ENCODE measurements at regions not wholly inside any gene's neighbourhood (a gene's known extent, or its start where the extent isn't known, plus 50 kb on each side); places are given as distances from the start of the nearest gene placed in this dataset.

DNA sequence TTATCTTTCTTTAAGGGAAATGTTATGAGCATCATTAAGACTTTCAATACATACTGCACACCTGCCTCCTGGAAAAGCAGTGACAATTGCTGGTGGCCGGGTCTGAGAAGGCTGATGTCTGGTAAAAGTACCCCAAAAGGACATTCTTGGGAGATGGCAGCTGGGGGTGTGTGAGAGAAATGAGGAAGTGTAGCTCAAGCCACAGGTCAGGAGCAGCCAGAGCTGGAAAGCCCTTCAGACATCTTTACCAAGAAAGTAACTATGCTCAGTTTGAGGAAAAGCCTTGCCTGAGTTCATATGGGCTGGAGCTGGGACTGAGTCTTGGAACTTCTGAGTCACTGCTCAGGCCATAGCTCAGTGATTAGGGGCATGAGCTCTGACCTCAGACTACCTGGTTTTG lies 94.7 kb upstream of the N4BP1 start:
- TF ChIP-seq, protein P1, sequence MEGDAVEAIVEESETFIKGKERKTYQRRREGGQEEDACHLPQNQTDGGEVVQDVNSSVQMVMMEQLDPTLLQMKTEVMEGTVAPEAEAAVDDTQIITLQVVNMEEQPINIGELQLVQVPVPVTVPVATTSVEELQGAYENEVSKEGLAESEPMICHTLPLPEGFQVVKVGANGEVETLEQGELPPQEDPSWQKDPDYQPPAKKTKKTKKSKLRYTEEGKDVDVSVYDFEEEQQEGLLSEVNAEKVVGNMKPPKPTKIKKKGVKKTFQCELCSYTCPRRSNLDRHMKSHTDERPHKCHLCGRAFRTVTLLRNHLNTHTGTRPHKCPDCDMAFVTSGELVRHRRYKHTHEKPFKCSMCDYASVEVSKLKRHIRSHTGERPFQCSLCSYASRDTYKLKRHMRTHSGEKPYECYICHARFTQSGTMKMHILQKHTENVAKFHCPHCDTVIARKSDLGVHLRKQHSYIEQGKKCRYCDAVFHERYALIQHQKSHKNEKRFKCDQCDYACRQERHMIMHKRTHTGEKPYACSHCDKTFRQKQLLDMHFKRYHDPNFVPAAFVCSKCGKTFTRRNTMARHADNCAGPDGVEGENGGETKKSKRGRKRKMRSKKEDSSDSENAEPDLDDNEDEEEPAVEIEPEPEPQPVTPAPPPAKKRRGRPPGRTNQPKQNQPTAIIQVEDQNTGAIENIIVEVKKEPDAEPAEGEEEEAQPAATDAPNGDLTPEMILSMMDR (IDR thresholded peaks at IDR 0.05) = no peak
- TF ChIP-seq POLR2A (IDR thresholded peaks at IDR 0.05) = no peak
